Suprapubic skin (tissue), 3 donors: ENCODE measurements at regions not wholly inside any gene's neighbourhood (a gene's known extent, or its start where the extent isn't known, plus 50 kb on each side); places are given as distances from the start of the nearest gene placed in this dataset.

Experiments
- POLR2AphosphoS5 ChIP-seq, 3 donors: sonication (generic); formaldehyde crosslinking; IDR thresholded peaks; one replicate each; pipeline ENCODE4 v1.6.1; 2017; ENCODE audit warnings: antibody characterized with exemption in 3 of 3
- TF ChIP-seq, protein P1 (sequence below), 2 donors: fragments of 200-600 bp in 1 of 2; fragments of 450-650 bp in 1 of 2; sonication (generic) in 1 of 2; IDR thresholded peaks; one replicate each; pipeline ENCODE4 v1.5.1; 2016 to 2019; ENCODE audit warnings: antibody characterized with exemption in 2 of 2, mild to moderate bottlenecking in 1 of 2, moderate library complexity in 1 of 2

DNA sequence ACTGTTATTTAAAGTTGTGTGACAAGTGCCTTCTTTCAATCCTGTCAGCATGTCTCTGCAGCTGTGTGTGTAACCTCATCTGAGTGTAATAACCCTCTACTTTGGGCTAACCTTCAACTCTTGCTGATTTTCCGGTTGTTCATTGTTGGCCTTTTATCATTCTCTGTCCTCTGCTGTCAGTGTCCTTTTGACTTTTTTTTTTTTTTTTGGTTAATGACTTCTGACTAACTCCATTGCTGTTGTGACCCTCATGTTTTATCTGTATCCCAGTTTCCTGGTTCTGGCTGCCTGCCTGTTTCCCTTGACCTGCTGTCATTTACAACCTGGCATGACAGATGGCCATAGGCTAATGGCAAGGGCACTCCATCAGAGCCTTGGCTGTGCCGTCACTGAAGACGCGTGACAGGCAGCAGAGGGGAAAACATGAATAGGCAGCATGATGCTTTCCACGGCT, 145.7 kb upstream of the MAN1A1 start:
- TF ChIP-seq, protein P1, sequence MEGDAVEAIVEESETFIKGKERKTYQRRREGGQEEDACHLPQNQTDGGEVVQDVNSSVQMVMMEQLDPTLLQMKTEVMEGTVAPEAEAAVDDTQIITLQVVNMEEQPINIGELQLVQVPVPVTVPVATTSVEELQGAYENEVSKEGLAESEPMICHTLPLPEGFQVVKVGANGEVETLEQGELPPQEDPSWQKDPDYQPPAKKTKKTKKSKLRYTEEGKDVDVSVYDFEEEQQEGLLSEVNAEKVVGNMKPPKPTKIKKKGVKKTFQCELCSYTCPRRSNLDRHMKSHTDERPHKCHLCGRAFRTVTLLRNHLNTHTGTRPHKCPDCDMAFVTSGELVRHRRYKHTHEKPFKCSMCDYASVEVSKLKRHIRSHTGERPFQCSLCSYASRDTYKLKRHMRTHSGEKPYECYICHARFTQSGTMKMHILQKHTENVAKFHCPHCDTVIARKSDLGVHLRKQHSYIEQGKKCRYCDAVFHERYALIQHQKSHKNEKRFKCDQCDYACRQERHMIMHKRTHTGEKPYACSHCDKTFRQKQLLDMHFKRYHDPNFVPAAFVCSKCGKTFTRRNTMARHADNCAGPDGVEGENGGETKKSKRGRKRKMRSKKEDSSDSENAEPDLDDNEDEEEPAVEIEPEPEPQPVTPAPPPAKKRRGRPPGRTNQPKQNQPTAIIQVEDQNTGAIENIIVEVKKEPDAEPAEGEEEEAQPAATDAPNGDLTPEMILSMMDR (IDR thresholded peaks at IDR 0.05): no peak
- no peak for TF ChIP-seq POLR2AphosphoS5 (IDR thresholded peaks at IDR 0.05)
